Islet of Langerhans (tissue), 1 donor: ENCODE measurements at regions not wholly inside any gene's neighbourhood (a gene's known extent, or its start where the extent isn't known, plus 50 kb on each side); places are given as distances from the start of the nearest gene placed in this dataset.

Experiments used
- FAIRE-seq: peaks from one replicate; lab custom pipeline; 2011; peaks lifted over from hg19 to GRCh38; lab: Jason Lieb, UNC

GRCh38 chr4:134327274-134328122, 125.9 kb upstream of the PABPC4L start:
- no peak for FAIRE-seq

GRCh38 chr4:134326866-134327265, 125.3 kb upstream of the PABPC4L start:
- no peak for FAIRE-seq

- no peak for FAIRE-seq
These were observed 122.6 kb upstream of the PABPC4L start for GRCh38 chr4:134324179-134324578.

GRCh38 chr4:134320048-134320447, 118.5 kb upstream of the PABPC4L start:
- no peak for FAIRE-seq

- no peak for FAIRE-seq
These were observed 112.0 kb upstream of the PABPC4L start for GRCh38 chr4:134313591-134313990.

- FAIRE-seq = no peak
These were observed 108.1 kb upstream of the PABPC4L start for GRCh38 chr4:134309715-134310114.

- no peak for FAIRE-seq
These were observed 107.3 kb upstream of the PABPC4L start for GRCh38 chr4:134308910-134309309.

- no peak for FAIRE-seq
These were observed 96.7 kb upstream of the PABPC4L start for GRCh38 chr4:134298313-134298712.

- FAIRE-seq = no peak
These were observed 96.2 kb upstream of the PABPC4L start for GRCh38 chr4:134297765-134298164.

GRCh38 chr4:134282680-134283079, 81.1 kb upstream of the PABPC4L start:
- no peak for FAIRE-seq

- no peak for FAIRE-seq
These were observed 77.1 kb upstream of the PABPC4L start for GRCh38 chr4:134278675-134279074.

- FAIRE-seq = no peak
These were observed 74.9 kb upstream of the PABPC4L start for GRCh38 chr4:134276476-134276875.

- FAIRE-seq = no peak
These were observed 58.5 kb upstream of the PABPC4L start for GRCh38 chr4:134260126-134260525.
